Endothelial cell of umbilical vein (primary cell): ENCODE measurements at regions not wholly inside any gene's neighbourhood (a gene's known extent, or its start where the extent isn't known, plus 50 kb on each side); places are given as distances from the start of the nearest gene placed in this dataset.

Source experiments
- BruUV-seq: library from RNA; stranded (reverse); fragments of 400-500 nt; replicated peaks from 2 replicates; lab custom pipeline; 2021; lab: Mats Ljungman, UMichigan
- CTCF ChIA-PET: fragments of 300-600, 350-600 bp; sonication (Branson Sonifier 250); formaldehyde crosslinking; loops from one replicate; lab custom pipeline; 2021; ENCODE audit warnings: antibody characterized with exemption, inconsistent platforms; lab: Charles Lee
- POLR2A ChIA-PET: fragments of 300-600, 350-600 bp; sonication (Branson Sonifier 250); formaldehyde crosslinking; loops from one replicate; lab custom pipeline; 2021; ENCODE audit warnings: antibody characterized with exemption, inconsistent platforms; lab: Charles Lee
- DNase-seq: peaks from one replicate; pipeline ENCODE4 v3.0.0-alpha.2; 2011; ENCODE audit warnings: low read depth, low spot score
- FAIRE-seq: peaks from 2 replicates; lab custom pipeline; 2011; peaks lifted over from hg19 to GRCh38; lab: Jason Lieb, UNC
- H2AFZ ChIP-seq: 2 replicates; pipeline ENCODE4 v1.6.0; 2012; ENCODE audit warnings: low read depth, low read length, control low read depth, inconsistent platforms
- H3K27ac ChIP-seq: 2 replicates; pipeline ENCODE4 v1.5.1; 2011; ENCODE audit warnings: low read depth, mild to moderate bottlenecking, control low read depth, low read length, moderate library complexity; ENCODE audit not compliant: insufficient read depth
- H3K27me3 ChIP-seq, 2 experiments: 2 replicates each; pipeline versions ENCODE4 v1.6.0 to v1.6.1; 2011; ENCODE audit warnings: low read length in 2 of 2, mixed read lengths in 1 of 2; ENCODE audit not compliant: control insufficient read depth in 2 of 2, insufficient read depth in 2 of 2
- H3K36me3 ChIP-seq, 2 experiments: 2 replicates in 1 of 2; 3 replicates in 1 of 2; pipeline ENCODE4 v1.5.1; 2011; ENCODE audit warnings: low read length in 2 of 2, mild to moderate bottlenecking in 1 of 2, moderate library complexity in 1 of 2; ENCODE audit not compliant: control insufficient read depth in 2 of 2, insufficient read depth in 2 of 2; ENCODE audit errors: extremely low read depth in 1 of 2
- H3K4me1 ChIP-seq: 3 replicates; pipeline ENCODE4 v1.5.1; 2011; ENCODE audit warnings: mild to moderate bottlenecking, low read length; ENCODE audit not compliant: control insufficient read depth, insufficient read depth; ENCODE audit errors: extremely low read depth
- H3K4me2 ChIP-seq: 2 replicates; pipeline ENCODE4 v1.6.1; 2011; ENCODE audit warnings: low read length, control low read depth, mixed read lengths; ENCODE audit not compliant: insufficient read depth
- H3K4me3 ChIP-seq, 3 experiments: fragments of 200-600 bp in 1 of 3; sonication (generic), shearing (Covaris generic) in 1 of 3; replicated peaks in 1 of 3; 2 replicates each; pipeline ENCODE4 v1.5.1; 2011 to 2016; ENCODE audit warnings: control low read depth in 3 of 3, low read length in 3 of 3, mild to moderate bottlenecking in 2 of 3, inconsistent platforms in 1 of 3, low read depth in 1 of 3, moderate library complexity in 1 of 3; ENCODE audit not compliant: insufficient read depth in 1 of 3
- H3K79me2 ChIP-seq: 2 replicates; pipeline ENCODE4 v1.6.0; 2012; ENCODE audit warnings: low read length, inconsistent platforms; ENCODE audit not compliant: control insufficient read depth, insufficient read depth
- H3K9ac ChIP-seq: replicated peaks from 2 replicates; pipeline ENCODE3; 2011; ENCODE audit warnings: low read length, control low read depth; ENCODE audit not compliant: insufficient read depth; ENCODE audit errors: extremely low read depth
- H3K9me1 ChIP-seq: replicated peaks from 3 replicates; pipeline ENCODE4 v1.6.0; 2011; ENCODE audit warnings: mild to moderate bottlenecking, low read length; ENCODE audit not compliant: control insufficient read depth, insufficient read depth; ENCODE audit errors: extremely low read depth
- H3K9me3 ChIP-seq: replicated peaks from 2 replicates; pipeline ENCODE4 v1.5.1; 2012; ENCODE audit warnings: low read length, inconsistent platforms; ENCODE audit not compliant: control insufficient read depth, insufficient read depth
- H4K20me1 ChIP-seq: replicated peaks from 2 replicates; pipeline ENCODE3; 2011; ENCODE audit warnings: mild to moderate bottlenecking, low read length; ENCODE audit not compliant: control insufficient read depth, insufficient read depth; ENCODE audit errors: extremely low read depth
- CTCF ChIP-seq, 2 donors: IDR thresholded peaks; 1 replicate in 1 of 2; 2 replicates in 1 of 2; pipeline ENCODE4 v1.5.1; 2011; ENCODE audit warnings: low read length in 2 of 2, mild to moderate bottlenecking in 2 of 2, moderate library complexity in 2 of 2, control low read depth in 1 of 2, inconsistent platforms in 1 of 2, low read depth in 1 of 2; ENCODE audit not compliant: insufficient read depth in 1 of 2; ENCODE audit errors: extremely low read depth in 1 of 2
- EZH2 ChIP-seq: IDR thresholded peaks from 2 replicates; pipeline ENCODE4 v1.6.1; 2012; ENCODE audit warnings: borderline replicate concordance, low read depth, mild to moderate bottlenecking, moderate library complexity, low read length, inconsistent platforms; ENCODE audit not compliant: severe bottlenecking
- FOS ChIP-seq: IDR thresholded peaks from 2 replicates; pipeline ENCODE4 v1.6.1; 2011; ENCODE audit warnings: mild to moderate bottlenecking, low read length, moderate library complexity, borderline replicate concordance; ENCODE audit not compliant: insufficient read depth
- GATA2 ChIP-seq: IDR thresholded peaks from 2 replicates; pipeline ENCODE4 v1.7.0; 2011; ENCODE audit warnings: low read depth, mild to moderate bottlenecking, moderate library complexity, mixed read lengths, low read length; ENCODE audit not compliant: insufficient read length, insufficient read depth
- JUN ChIP-seq: IDR thresholded peaks from 2 replicates; pipeline ENCODE4 v1.6.1; 2011; ENCODE audit warnings: borderline replicate concordance, low read depth; ENCODE audit not compliant: insufficient read length, insufficient read depth
- MAX ChIP-seq: IDR thresholded peaks from 2 replicates; pipeline ENCODE4 v1.6.1; 2011; ENCODE audit not compliant: insufficient read depth, insufficient read length
- MYC ChIP-seq: IDR thresholded peaks from one replicate; pipeline ENCODE4 v1.6.1; 2011; ENCODE audit warnings: mild to moderate bottlenecking, low read depth, low read length
- POLR2A ChIP-seq: IDR thresholded peaks from 2 replicates; pipeline ENCODE4 v1.6.1; 2012; ENCODE audit warnings: low read depth, mild to moderate bottlenecking, control low read depth, low read length
- POLR2AphosphoS5 ChIP-seq: IDR thresholded peaks from 2 replicates; pipeline ENCODE4 v1.6.1; 2012; ENCODE audit warnings: low read depth, mild to moderate bottlenecking, control low read depth, low read length, moderate library complexity; ENCODE audit not compliant: insufficient read depth
- dilution Hi-C: fragments of 300-500 bp; cut with MboI; formaldehyde crosslinking; loops from one replicate; pipeline ENCODE4 v1.15.0; 2019; ENCODE audit warnings: low sequenced_read_pairs; ENCODE audit not compliant: extremely low pct_ligation_motif_present
- intact Hi-C: fragments of 100-400 bp; cut with micrococcal nuclease; formaldehyde crosslinking; loops from one replicate; pipeline ENCODE4 v1.10.0; 2022

- Histone ChIP-seq H3K9me3 (no peaks in the 10 kb centered on the region), H3K9me1 (no peaks in the 10 kb centered on the region), H3K36me3 (no peaks in the 10 kb centered on the region), H4K20me1 (no peaks in the 10 kb centered on the region), H3K4me3 (no peak overlapping the region), H3K4me2 (no peak overlapping the region), H3K27ac (no peak overlapping the region), H3K79me2 (no peaks in the 10 kb centered on the region), H2AFZ (no peak overlapping the region), H3K27me3 (no peaks in the 10 kb centered on the region), H3K9ac (no peak overlapping the region), H3K4me1 (no peaks in the 10 kb centered on the region)
- DNase-seq = no peak
- TF ChIP-seq GATA2 = no peak
- TF ChIP-seq POLR2AphosphoS5 = no peak
- TF ChIP-seq MYC = no peak
- TF ChIP-seq POLR2A = no peak
- TF ChIP-seq EZH2 = no peak
- no peak for TF ChIP-seq CTCF (IDR thresholded peaks at IDR 0.05; ENCODE audit: extremely low read depth in 1 of 2, insufficient read depth in 1 of 2, low read depth in 1 of 2, low read length in 2 of 2)
- TF ChIP-seq JUN = no peak
- no peak for TF ChIP-seq MAX
- no peak for TF ChIP-seq FOS
- CTCF ChIA-PET = interaction anchor here (0.7 to 2.7 kb wide), 9 partner anchors 16 to 291 kb away, joined by 3 to 11 read pairs (median 3); no protein-coding TSS in a partner anchor
- POLR2A ChIA-PET = no interaction called here
- no peak for FAIRE-seq
- no TSS peak for BruUV-seq
- intact Hi-C loops (no loop called here), dilution Hi-C loops (no loop called here)
These were observed 71.1 kb upstream of the AMZ2 start for GRCh38 chr17:68176718-68177117.
